HG03432 (cell line): ENCODE measurements at regions not wholly inside any gene's neighbourhood (a gene's known extent, or its start where the extent isn't known, plus 50 kb on each side); places are given as distances from the start of the nearest gene placed in this dataset.

Experiments
- ATAC-seq: cut with Tn5 transposase; IDR thresholded peaks from one replicate; pipeline ENCODE4 v1.9.1; 2021; ENCODE audit warnings: mild to moderate bottlenecking, moderate library complexity; ENCODE audit not compliant: unreplicated experiment

DNA sequence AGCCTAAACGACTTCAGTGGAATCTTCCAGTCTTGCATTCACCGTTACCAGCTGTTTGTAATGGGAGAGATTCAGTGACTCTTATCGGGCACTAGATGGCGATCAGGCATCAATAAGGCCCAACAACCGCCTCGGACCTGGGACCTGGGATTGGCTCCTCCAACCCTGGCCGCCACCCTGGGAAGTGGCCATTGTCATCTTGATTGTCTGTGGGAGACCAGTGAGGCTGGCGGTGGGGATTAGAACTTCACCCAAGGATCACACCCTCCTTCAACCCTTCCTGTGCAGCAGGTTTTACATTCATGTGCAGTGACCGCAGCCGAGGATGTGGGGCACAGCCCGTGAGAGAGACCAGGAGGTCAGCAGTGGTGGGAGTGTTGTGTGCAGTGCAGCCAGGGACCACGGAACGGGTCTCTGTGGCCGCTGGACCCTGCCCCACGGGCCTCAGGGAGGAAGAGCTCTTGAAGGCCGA is 85.3 kb downstream of the SPP2 start:
- ATAC-seq, result no peak

DNA sequence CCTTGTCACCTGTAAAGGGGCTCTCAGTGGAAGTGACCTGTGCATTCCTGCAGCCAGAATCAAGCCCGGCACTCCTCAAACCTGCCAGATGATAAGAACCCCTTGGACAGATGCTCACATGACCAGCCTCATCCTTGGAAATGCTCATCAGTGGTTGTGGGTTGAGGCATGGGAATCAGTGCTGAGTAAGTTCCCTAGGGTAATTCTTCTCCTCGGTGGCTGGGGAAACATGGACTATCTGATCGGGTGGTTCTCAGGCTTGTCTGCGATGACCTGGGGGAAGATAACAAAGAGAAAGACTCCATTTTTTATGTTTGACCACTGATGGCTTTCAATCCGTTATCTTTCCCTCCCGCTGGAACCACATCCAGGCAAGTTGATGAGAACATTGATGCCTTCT is 84.0 kb downstream of the SPP2 start:
- ATAC-seq, result no peak

DNA sequence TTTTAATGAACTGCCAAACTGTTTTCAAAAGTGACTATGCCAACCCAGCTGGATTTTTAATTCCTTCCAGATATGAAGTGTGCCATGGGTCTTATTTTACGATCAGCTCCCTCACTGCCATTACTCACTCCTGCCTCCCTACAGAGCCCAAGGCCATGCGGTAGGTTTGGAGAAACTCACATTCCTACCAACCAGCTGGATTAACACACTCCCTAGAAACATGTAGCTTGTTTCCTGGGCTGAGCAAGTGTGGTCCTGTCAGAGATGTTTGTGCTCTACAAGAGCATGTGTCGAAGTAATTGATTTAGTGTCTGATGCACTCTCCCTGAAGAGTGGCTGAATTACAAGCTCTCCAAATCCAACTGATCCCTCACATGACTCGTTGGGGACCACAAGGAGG is 82.5 kb downstream of the SPP2 start:
- no peak for ATAC-seq

DNA sequence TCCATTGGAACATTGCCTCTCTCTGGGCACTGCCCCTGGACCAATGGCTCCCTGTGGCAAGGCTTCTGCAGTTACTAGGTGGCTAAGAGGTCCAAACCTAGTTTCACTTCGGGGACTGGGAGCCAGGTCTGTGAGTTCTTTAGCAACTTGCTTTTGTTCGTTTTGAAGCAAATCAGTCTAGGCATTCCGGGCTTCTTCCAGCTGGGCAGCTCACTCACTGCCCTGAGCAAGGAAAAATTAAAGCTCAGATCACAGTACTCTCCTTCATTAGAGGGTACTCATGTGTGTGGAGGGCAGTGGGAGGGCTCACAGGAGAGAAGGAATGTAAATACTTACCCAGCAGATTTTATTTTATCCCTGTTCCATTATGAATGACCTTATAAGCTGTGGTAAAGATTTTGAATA is 80.3 kb downstream of the SPP2 start:
- ATAC-seq, result no peak

DNA sequence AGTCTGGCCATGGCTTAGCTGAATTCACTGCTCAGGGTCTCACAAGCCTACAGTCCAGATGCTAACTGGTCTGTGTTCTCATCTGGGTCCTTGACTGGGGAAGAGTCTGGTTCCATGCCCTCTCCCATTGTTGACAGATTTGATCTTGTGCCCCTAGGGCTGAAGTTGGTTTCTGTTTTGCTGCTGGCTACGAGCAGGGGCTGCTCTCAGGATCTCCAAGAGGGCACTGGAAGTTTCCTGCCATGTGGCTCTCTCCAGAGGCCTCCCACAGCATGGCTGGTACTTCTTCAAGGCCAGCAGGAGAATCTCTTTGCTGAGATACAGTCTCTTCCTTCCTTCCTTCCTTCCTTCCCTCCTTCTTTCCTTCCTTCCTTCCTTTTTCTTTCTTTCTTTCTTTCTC is 78.1 kb downstream of the SPP2 start:
- ATAC-seq, result no peak
